ENCODE measurements at regions not wholly inside any gene's neighbourhood (a gene's known extent, or its start where the extent isn't known, plus 50 kb on each side); places are given as distances from the start of the nearest gene placed in this dataset.

- DNase-seq (ENCODE audit: low read depth): no peak
- TF ChIP-seq CTCF (IDR thresholded peaks at IDR 0.05; ENCODE audit: low read depth, low read length): no peak
- no peak for TF ChIP-seq MAX (IDR thresholded peaks at IDR 0.05; ENCODE audit: low read depth, low read length)
- no peak for TF ChIP-seq MYC (IDR thresholded peaks at IDR 0.05; ENCODE audit: low read depth, low read length)
- no peak for TF ChIP-seq POLR2A (IDR thresholded peaks at IDR 0.05; ENCODE audit: extremely low read depth, insufficient read length)
- H3K4me3 ChIP-seq (ENCODE audit: low read depth, low read length): no peak overlapping the region
Measured at GRCh38 chr6:81638366-81638765, 114.1 kb downstream of the TENT5A start.

- H3K4me3 ChIP-seq (ENCODE audit: low read depth, low read length): no peak overlapping the region
- TF ChIP-seq POLR2A (IDR thresholded peaks at IDR 0.05; ENCODE audit: extremely low read depth, insufficient read length) (no peak), MAX (IDR thresholded peaks at IDR 0.05; ENCODE audit: low read depth, low read length) (no peak), MYC (IDR thresholded peaks at IDR 0.05; ENCODE audit: low read depth, low read length) (no peak), CTCF (IDR thresholded peaks at IDR 0.05; ENCODE audit: low read depth, low read length) (no peak)
- DNase-seq (ENCODE audit: low read depth): no peak
Measured at GRCh38 chr6:81636930-81637568, 115.4 kb downstream of the TENT5A start.

- H3K4me3 ChIP-seq (ENCODE audit: low read depth, low read length): no peak overlapping the region
- DNase-seq (ENCODE audit: low read depth): no peak
- no peak for TF ChIP-seq CTCF (IDR thresholded peaks at IDR 0.05; ENCODE audit: low read depth, low read length)
- no peak for TF ChIP-seq MYC (IDR thresholded peaks at IDR 0.05; ENCODE audit: low read depth, low read length)
- no peak for TF ChIP-seq MAX (IDR thresholded peaks at IDR 0.05; ENCODE audit: low read depth, low read length)
- no peak for TF ChIP-seq POLR2A (IDR thresholded peaks at IDR 0.05; ENCODE audit: extremely low read depth, insufficient read length)
Measured at GRCh38 chr6:81634155-81634880, 118.2 kb downstream of the TENT5A start.

GRCh38 chr6:81633391-81633790 lies 119.1 kb downstream of the TENT5A start:
- TF ChIP-seq CTCF (IDR thresholded peaks at IDR 0.05; ENCODE audit: low read depth, low read length) (no peak), MAX (IDR thresholded peaks at IDR 0.05; ENCODE audit: low read depth, low read length) (no peak), MYC (IDR thresholded peaks at IDR 0.05; ENCODE audit: low read depth, low read length) (no peak), POLR2A (IDR thresholded peaks at IDR 0.05; ENCODE audit: extremely low read depth, insufficient read length) (no peak)
- H3K4me3 ChIP-seq (ENCODE audit: low read depth, low read length): no peak overlapping the region
- no peak for DNase-seq (ENCODE audit: low read depth)

GRCh38 chr6:81630719-81631118 lies 121.8 kb downstream of the TENT5A start:
- TF ChIP-seq MAX (IDR thresholded peaks at IDR 0.05; ENCODE audit: low read depth, low read length): no peak
- no peak for TF ChIP-seq POLR2A (IDR thresholded peaks at IDR 0.05; ENCODE audit: extremely low read depth, insufficient read length)
- no peak for TF ChIP-seq MYC (IDR thresholded peaks at IDR 0.05; ENCODE audit: low read depth, low read length)
- no peak for TF ChIP-seq CTCF (IDR thresholded peaks at IDR 0.05; ENCODE audit: low read depth, low read length)
- no peak for DNase-seq (ENCODE audit: low read depth)
- H3K4me3 ChIP-seq (ENCODE audit: low read depth, low read length): no peak overlapping the region

All from NB4 (cell line).